GM19455 (cell line): ENCODE measurements at regions not wholly inside any gene's neighbourhood (a gene's known extent, or its start where the extent isn't known, plus 50 kb on each side); places are given as distances from the start of the nearest gene placed in this dataset.

Experiments
- ATAC-seq: cut with Tn5 transposase; IDR thresholded peaks from one replicate; pipeline ENCODE4 v1.9.1; 2021; ENCODE audit not compliant: unreplicated experiment

GRCh38 chr6:134866563-134866962 is 83.3 kb downstream of the ALDH8A1 start:
- no peak for ATAC-seq

DNA sequence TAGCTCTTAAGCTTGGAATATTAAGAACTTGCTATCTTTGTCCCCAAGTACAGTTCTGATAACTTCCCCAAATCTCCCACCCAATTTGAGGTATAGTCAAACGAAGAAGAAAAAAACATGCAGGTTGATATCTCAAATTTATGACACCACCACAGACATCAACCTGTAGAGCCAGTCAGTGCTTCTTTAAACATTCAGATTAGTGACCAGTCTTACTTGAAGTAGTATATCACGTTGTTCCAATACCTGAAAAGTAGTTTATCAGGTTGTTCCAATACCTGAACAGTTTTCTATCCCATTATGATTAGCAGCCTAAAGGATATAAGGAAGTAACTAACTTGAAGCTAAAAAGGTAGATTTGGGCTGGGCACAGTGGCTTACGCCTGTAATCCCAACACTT is 85.3 kb downstream of the ALDH8A1 start:
- ATAC-seq: no peak

DNA sequence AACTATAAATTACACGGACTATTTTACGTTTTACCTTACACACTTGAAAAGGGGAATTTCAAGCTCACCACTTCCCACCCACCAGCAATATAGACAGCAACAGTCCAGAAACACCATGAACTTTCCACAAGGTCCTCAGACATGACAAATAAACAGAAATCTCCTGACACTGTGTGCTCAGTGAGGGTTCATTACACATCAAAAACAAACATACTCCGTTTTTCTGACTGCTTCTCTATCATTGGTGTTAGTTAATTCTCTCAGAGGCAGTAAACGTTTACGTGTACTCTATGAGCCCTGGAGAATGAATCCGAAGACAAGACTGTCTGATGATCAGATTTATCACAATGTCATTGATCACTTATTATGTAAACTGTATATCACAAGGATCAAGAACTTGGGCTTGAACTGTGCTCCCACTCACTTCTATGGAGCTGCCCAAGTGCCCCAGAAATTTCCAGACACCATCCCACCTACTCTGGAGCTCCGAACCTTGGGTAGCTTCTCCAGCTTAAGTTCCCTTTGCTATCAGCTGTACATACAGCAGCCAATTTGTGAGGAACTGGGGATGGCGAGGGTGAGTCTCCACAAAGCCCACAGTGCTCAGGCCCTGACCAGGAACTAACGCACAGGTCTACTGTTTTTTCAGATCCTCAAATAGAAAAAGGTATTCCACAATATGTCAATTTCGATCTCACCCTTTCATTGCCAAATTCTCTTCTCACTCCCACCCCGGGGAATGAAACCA is 86.0 kb downstream of the ALDH8A1 start:
- no peak for ATAC-seq

- ATAC-seq: no peak
These were observed 95.5 kb downstream of the ALDH8A1 start for GRCh38 chr6:134854366-134854765.

DNA sequence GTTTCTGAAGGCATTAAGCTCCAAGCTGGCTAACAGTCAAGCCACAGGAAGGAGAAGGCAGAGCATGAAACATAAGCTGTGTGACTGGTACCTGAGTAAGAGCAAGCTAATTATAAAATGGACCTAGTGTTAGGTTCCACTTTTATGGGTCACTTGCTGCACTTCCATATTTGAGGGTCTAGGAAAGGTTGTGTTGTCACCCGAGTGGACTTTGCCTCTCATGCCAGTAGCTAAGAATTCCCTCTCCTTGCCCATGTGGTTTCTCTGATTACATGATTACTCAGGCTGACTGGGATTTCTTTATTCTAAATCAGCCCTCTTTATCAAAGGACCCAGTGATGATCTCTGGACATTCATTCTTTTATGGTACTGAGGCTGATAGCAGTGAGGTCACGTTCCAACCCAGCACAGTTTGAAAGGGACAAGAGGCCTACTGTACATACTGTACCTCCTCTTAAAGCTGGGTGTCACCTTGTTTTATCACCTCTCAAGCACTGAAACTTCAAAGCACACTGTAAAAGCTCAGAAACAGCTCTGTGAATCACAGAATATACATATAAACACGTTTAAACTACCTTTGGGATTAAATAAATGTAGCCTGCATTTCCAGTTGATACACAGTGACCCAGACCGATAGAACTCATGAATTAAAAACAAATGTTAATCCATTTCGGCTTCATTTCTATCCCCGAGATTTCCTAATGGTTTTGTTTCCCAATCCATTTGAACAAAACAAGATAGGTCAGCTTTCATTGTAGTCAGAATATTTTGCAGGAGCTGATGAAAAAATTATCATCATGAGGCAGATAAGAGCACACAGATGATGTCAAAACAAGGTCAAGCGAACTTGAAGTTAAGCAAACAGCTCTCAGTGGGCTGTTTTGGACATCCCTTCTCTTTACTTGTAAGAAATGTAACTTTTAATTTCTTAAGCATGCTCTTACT is 96.5 kb downstream of the ALDH8A1 start:
- ATAC-seq: no peak

DNA sequence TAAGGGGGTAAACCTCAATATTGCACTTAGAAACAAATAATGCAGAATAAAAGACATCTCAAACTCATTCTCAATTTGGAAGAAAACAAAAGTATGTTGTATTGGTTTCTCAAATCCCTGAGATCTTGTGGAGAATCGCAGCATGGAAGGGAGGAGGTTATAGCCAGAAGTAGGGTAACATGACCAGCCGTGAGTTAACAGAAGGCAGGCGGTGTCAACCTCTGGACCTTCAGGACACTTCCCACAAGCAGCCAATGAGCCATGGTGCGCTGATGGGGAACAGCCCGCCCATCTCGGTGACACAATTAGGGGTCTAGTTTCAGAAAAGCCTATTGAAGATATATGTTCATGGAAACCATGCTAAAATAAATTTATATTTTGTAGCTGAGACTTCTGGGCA is 98.4 kb downstream of the ALDH8A1 start:
- ATAC-seq: no peak

DNA sequence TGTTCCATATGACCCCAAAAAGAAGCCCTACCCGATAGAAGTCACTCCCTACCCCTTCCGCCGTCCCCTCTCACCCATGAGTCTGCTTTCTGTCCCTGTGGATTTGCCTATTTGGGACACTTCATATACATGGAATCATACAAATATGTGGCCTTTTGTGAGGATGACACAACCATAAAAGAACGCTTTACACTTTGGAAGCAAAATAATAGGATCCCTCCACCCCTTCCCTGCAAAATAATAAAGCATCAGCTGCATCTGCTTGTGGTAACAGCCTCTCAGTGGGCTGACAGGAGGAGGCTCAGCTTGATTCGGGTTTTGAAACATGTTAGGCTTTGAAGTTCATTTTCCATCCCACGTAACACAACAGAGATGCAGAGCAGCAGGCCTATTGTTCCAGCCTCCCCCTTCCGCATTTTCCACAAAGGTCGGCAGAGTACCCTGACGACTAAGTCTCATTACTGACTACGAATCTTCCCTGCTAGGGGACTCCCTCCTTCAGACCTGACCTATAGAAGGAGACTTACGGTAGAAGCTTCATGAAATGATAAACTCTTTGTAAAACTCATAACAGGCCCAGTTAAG is 99.1 kb downstream of the ALDH8A1 start:
- no peak for ATAC-seq

- no peak for ATAC-seq
These were observed 99.9 kb downstream of the ALDH8A1 start for GRCh38 chr6:134849920-134850447.

- no peak for ATAC-seq
These were observed 101.8 kb downstream of the ALDH8A1 start for GRCh38 chr6:134848076-134848475.

DNA sequence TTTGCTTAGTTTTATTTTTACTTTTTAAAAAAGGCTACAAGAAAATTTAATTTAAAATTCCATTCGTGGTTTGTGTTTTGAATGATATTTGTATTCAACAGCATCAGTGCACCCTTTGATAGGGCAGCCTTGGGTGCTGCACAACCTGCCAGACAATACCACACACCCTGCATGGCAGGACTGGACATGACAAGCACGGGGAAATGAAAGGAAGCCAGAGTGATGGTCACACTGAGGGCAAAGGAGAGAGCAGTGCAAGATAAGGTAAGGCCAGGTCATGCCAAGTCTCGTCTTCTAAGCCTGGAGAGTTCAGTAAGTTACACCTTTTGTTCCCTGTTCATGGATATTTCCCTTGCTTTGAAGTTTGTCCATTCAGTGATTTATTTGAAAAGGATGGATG is 103.0 kb downstream of the ALDH8A1 start:
- ATAC-seq: no peak

DNA sequence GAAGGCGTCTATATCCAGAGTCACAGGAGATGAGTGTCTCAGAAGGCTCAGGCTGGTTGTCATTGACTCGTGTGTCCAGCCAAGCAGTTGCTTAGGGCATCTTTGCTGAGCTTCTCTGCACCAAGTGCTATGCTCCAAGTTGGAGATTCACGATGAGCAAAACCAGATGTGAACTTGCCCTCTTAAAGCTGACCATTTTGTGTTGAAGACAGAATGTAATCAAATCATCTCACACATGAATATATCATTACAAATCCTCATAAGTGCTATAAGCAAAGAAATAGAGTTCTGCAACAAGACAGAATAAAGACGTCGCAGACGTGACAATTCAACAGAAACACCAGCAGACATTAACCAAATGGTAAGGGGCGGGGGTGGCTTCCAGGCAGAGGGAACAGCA is 103.9 kb downstream of the ALDH8A1 start:
- ATAC-seq: no peak

DNA sequence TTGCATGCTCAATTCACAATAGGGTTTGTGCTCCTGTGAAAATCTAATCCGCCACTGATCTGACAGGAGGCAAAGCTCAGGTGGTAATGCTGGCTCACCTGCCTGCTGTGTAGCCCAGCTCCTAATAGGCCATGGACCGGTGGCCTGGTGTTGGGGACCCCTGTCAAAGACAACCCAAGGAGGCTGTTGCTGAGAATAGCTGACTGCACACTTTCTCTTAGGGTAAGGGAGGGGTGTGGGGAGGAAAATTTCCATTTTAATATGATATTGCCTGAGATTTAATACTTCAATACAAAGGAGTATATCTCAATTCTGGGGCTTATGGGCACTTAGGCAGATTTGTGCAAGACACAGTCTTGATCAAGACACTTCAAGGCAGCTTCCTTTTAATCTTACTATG is 105.8 kb downstream of the ALDH8A1 start:
- ATAC-seq: no peak

GRCh38 chr6:134840086-134840867 is 109.6 kb downstream of the ALDH8A1 start:
- ATAC-seq: no peak

DNA sequence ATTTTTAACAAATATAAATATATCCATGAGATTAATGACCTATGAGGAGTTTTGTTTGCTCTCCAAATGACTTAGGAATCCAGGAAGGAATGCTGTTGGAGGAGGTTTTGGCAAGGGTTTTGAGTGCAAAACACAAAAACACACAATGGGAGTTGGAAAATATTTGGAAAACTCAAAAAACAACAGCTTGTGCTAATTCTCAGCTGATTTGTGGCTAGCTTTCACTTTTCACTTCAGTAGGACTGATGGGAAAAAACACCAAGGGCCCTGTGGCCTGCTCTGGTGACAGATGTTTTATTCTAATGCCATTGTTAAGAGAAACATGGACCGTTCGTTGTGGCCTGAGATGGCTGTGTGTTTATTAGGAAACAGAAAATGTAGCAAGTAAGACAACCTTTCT is 113.9 kb downstream of the ALDH8A1 start:
- no peak for ATAC-seq

DNA sequence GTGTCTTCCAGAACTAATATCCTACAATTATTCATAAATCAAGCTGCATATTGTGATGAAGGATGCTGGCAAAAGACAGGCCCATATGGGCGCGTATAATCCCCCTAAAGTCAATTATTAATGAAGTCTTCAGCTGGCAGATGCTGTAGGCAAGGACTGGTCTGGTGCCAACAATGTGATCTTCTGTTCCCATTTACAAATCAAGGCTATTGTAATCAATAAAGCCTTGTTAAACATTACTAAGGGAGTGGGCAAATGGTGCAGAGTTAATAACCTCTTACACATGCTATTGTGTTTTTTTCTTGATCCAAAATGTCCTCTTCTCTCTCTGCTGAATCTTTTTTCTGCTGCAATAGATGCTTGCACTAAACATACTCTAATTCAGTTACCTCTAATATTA is 119.0 kb downstream of the ALDH8A1 start:
- no peak for ATAC-seq

GRCh38 chr6:134830194-134830593 is 119.7 kb downstream of the ALDH8A1 start:
- no peak for ATAC-seq

DNA sequence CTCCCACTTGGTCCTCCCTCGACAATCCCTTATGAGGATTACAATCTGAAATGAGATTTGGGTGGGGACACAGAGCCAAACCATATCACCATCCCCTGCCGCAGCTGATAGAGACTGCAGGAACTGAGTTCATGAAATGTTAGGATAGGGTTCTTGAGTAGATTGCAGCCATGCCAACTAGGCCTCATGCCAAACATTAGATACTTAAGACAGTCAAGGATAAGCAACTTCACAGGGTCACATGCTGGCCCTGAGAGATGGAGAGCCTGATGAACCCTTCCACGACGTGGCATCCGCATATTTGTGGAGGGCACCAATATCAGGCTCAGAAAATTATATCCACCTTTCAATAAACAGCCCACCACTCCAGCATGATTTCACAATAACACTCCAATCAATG is 121.3 kb downstream of the ALDH8A1 start:
- no peak for ATAC-seq

DNA sequence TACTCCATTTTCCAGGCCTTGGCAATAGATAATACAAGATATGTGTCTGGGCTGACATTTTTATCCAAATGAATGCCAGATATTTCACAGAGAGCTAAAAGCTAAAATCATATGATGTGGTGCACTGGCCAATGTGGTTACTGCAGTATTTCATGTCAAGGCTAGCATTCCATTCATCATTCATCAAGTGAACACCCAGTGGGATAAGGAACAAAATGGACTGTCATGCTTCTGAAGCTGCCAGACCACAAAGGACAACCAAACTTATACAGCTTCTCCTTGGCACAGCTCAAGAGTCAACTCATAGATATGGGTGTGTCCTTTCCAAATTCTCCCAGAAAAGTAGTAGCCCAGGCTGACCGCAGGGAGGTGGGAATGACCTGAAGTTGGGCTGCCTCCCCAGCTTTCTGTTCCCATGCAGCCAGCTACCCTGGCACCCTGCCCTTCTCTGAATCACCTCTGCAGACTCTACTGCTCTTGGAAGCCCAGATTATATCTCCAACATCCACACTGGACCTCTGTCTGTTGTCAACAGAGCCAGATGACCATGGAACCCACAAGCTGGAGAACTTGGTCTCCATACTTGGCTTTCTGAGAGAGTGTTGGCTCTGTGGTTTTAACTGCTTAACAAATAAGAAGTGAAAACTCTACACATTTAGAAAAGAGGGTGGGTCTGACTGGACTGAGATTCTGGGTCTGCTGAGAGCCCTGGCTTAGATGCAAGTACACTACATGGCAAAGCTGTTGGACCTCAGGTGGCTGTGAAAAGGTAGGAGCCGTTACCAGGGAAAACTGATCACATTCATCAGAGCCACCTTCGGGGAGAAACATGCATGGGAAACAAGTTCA is 122.8 kb downstream of the ALDH8A1 start:
- no peak for ATAC-seq

DNA sequence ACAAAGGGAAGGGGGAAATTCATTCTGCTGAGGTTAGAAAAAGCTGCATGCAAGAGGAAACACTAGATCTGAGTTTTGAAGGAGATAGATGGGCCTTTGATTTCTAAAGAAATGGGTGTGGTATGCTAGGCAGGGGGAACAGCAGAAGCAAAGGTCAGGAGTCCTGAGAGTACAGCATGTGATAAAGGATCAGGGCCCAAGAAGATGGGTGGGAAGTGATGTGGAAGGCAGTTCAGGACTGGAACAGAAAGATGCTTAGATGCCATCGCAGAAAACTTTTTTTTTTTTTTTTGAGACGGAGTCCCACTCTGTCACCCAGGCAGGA is 126.2 kb downstream of the ALDH8A1 start:
- no peak for ATAC-seq
